GM18508 (cell line): ENCODE measurements at regions not wholly inside any gene's neighbourhood (a gene's known extent, or its start where the extent isn't known, plus 50 kb on each side); places are given as distances from the start of the nearest gene placed in this dataset.
"Not testable (repeated sequence)": the region's sequence is repeated elsewhere in the genome, so short reads cannot be mapped to it uniquely, and the experiment has no call there.

Experiments used
- ATAC-seq: cut with Tn5 transposase; IDR thresholded peaks from one replicate; pipeline ENCODE4 v1.9.1; 2021; ENCODE audit warnings: moderate number of reproducible peaks; ENCODE audit not compliant: insufficient read depth, unreplicated experiment

DNA sequence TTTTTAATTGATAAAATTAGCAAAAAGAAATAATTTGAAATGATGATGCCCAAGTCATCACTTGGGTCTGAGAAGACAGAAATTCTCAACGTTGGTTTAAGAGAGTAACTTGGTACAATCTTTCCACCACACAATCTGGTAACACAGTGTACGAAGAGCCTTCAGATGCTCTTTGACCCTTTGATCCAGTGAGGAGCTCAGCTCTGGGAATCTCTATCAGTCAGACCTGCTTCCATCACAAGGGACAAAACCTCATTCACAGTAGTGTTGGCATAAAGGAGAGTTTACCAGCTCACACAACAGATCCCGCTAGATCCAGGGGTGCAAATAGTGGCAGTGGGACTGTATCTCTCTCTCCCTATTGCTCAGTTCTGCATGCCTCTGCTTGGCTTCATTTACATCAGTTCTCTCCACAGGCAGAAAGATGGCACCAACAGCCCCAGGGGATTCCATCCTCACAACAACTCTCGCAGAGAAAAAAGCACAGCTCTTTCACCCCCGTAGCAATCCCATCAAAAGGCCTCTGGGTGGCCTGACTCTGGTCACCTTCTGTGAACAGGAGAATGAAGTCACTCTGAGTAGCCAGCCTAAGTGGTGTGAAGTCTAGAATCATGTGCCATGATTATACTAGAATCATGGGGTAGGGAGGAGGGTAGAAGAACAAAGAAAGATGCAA lies 119.7 kb downstream of the ZNF281 start:
- no peak for ATAC-seq

GRCh38 chr1:200288226-200288625 lies 121.6 kb downstream of the ZNF281 start:
- no peak for ATAC-seq

DNA sequence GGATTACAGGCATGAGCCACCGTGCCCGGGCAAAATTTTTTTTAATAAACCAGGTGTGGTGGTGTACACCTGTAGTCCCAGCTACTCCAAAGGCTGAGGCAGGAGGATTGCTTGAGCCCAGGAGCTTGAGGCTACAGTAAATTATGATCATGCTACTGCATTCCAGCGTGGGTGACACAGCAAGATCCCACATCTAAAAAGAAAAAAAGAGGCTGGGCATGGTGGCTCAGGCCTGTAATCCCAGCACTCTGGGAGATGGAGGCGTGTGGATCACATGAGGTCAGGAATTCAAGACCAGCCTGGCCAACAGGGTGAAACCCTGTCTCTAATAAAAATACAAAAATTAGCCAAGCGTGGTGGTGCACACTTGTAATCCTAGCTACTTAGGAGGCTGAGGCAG lies 125.6 kb downstream of the ZNF281 start:
- not testable (repeated sequence) for ATAC-seq

DNA sequence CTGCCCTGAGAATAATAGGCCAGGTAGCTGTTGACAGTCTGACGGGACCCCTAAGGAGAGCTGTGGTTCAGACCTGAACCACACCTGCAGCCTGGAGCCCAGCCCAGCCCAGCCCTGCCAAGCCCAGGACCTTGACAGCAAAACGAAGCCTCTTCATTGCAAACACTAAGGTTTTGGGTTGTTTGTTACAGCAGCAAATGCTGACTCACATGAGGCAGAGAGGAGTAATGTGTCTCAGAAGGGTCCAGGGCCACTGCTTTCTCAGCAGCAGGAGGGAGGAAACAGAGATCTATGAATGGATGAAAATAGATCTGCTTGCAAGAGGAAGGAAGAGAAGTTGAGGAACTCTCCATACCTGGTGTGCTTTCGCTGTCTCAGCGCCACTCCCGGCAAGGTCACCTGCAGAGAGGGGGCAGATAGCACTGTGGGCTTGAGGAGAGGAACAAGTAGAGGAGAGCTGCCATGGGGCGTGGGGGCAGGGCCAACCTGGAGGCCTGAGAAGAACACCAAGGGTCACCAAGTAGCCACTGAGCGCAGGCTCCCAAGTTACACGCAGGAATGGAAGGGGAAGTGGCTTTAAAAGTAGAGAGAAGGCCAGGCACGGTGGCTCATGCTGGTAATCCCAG lies 127.2 kb downstream of the ZNF281 start:
- no peak for ATAC-seq

DNA sequence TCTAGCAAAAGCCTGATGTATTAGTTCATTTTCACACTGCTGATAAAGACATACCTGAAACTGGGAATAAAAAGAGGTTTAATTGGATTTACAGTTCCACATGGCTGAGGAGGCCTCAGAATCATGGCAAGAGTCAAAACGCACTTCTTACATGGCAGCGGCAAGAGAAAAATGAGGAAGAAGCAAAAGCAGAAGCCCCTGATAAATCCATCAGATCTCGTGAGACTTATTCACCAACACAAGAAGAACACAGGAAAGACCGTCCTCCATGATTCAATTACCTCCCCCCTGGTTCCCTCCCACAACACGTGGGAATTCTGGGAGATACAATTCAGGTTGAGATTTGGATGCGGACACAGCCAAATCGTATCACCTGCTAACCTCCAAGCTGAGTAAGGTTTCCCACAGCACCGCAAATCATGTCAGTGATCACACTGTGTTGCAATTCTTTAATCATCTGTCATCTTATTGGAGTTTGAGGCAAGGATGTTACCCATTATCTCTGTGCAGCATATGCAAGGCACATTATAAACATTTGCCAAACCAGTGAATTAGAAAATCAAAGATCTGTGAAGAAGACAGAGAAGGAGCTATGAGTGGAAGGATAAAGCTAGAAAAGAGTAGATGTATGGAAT lies 128.5 kb downstream of the ZNF281 start:
- no peak for ATAC-seq

DNA sequence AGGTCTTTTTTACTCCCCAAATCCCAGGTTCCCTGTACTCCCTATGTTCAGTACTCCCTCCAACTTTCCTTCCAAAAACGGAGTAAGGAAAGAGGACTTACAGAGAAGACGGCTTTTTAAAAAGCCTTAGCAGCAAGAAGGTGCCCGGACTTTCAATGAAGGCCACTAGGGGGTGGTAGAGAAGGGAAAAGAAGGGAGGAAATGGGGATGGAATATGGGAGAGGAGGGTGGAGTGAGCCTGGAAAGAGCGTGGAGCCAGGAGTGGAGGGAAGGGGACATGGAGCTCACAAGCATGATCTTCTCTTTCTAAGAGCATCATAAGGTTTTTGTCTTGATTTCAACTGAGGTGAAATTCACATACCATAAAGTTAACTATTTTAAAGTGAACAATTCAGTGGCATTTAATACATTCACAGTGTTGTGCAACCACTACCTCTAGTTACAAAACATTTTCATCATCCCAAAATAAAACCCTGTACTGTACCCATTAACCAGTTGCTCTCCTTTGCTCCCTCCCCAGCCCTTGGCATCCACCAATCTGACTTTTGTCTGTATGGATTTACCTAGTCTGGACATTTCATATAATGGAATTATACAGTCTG lies 129.9 kb downstream of the ZNF281 start:
- ATAC-seq = no peak

GRCh38 chr1:200275816-200276453 lies 133.9 kb downstream of the ZNF281 start:
- no peak for ATAC-seq

- ATAC-seq = no peak
These were observed 134.4 kb downstream of the ZNF281 start for GRCh38 chr1:200275415-200275814.

GRCh38 chr1:200274116-200274515 lies 135.7 kb downstream of the ZNF281 start:
- ATAC-seq = no peak

DNA sequence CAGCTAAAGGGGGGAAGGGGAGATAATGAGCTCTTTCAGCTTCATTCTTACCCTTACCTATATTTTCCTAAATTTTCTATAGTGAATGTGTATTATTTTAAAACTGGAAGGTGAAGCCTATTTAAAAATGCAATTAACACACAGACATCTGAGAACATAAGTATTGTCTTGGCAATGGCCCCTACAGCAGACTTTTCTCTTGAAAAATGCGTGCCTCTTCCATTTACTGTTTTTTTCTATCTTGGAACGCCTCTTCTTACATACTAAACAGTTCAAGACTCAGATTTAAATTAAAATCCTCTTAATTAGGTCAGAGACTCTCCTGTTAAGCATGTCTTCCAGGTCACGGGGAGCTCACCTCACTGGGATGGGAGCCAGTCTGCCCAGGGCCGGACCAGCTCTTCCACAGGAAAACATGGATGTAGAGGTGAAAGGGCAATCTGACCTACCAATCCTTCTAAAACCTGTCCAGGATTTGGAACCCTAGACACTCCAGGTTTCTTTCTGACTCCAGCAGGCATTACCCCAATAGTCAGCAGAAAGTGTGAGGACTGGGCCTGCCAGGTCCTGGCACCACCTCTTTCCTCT lies 137.3 kb downstream of the ZNF281 start:
- ATAC-seq = no peak

DNA sequence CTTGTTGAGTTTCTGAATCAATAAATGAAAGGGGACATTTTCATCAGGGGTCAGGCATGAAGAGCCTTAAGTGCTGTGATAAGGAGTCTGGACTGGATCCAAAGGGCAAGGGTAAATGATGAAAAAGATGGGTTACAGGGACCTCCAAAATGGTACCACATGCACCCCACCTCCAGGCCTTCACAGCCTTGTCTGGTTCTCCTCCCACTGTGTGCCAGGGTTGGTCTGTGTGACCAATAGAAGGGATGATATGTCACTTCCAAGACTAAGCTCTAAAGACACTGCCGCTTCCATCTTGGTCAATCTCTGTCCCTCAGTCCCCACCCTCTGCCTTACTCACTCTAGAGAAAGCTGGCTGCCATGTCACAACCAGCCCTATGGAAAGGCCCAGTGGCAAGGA lies 140.6 kb downstream of the ZNF281 start:
- ATAC-seq = no peak

DNA sequence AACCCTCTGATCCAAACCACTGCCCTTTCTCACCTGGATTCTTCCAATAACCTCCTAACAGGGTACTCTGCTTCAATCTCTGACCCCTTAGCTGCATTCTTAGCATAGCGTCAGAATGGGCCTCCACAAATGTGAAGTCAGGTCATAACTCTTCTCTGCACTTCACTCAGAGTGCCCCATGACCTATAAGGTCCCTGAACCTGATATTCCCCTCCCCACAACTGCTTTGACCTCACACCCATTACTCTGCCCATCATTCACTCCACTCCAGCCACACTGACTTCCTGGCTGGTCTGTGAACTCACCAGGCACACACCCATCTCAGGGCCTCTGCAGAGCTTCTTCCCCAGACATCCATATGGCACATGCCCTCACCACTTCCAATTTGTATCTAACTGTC lies 141.9 kb downstream of the ZNF281 start:
- no peak for ATAC-seq

DNA sequence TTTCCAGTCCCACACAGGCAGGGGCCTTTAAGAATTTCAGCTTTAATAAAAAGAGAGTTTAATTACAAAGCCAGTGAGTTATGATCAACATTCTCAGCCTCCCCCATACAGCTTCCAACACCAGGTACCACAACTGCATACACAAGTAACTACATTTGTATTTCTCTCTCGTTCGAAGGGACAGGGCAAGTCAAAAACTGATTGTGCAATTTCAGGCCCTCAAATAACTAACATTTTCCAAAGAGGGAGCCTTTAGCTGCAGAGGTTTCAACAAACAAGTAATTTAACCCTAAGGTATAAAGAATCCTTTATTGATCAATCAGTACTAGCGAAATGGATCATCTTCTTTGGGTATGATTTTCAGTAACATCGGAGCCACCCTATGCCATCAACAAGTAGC lies 142.4 kb downstream of the ZNF281 start:
- no peak for ATAC-seq

DNA sequence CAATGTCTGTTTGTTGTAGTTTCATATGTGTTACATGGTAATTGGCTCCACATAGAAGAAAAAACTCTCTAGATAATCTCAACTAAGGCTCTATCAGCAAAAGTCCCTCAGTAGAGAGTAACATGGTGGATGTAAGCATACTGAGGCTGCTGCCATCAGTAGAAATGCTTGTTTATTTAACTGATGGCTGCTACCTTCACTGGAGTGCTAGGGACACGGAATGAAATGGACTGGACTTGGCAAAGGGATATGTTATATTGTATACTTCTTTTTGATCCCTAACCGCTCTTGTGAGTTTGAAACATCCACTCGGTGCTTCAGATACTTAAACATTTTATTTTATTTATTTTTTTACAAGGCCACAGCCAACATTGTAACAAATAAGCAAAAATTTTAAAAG lies 143.0 kb downstream of the ZNF281 start:
- no peak for ATAC-seq

DNA sequence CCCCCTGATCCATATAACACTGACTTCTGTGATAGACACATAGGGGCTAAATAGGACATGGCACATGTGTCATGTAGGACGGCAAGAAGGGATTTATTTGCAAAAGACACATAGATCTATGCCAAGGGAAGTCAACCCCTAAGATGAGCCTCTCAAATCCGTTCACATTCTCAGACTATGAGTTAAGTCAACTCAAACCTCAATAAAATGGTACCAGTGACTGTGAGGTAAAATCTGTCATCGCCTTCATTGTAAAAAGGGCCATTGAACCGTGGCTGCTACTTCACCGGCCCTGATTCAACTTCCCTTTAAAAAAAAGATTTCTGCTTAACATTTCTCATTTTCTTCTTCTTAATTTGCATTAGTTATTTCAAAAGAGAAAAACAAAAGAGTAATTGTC lies 144.0 kb downstream of the ZNF281 start:
- ATAC-seq = no peak

- no peak for ATAC-seq
These were observed 144.7 kb downstream of the ZNF281 start for GRCh38 chr1:200265104-200265503.

DNA sequence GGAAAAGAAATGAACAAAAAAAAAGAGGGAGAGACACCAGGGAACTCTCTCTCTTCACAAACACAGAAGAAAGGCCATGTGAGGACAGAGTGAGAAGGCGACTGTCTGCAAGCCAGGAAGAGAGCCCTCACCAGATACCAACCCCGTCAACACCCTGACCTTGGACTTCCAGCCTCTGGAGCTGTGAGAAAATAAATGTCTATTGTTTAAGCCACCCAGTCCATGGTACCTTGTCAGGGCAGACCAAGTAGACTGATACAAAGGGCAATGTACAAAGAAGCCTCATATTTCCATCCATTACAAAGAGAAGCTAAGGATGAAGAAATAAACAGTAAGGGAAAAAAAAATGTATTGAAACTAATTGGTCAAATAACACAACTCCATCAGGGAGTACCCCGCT lies 146.6 kb downstream of the ZNF281 start:
- no peak for ATAC-seq

DNA sequence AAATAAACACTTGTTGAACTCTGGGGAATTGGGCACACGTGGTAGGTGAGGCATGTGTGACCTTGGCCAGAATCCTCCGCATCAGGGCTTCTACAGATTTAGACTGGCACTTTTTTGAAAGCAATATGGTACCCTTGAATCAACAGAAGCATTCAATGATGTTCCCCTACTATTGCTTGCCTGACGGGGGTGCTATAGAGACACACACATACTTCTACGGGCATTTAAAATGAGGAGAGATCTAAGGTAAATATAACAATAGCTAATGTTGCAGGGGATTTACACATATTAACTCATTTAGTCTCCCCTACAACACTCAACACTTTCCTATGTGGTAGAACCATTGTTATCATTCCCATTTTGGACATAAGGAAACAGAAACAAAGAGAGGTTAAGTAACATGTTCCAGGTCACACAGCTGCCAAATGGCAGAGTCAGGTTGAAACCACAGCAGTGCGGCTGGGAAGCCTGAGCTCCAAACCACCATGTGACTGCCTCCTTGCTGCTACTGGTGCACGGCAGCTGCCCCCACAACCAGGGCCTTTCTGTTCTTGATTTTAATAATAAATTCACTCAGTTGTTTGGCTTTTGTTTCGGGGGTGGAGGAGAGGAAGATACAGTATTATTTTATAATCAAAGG lies 147.4 kb downstream of the ZNF281 start:
- ATAC-seq = peak; percentile 75

DNA sequence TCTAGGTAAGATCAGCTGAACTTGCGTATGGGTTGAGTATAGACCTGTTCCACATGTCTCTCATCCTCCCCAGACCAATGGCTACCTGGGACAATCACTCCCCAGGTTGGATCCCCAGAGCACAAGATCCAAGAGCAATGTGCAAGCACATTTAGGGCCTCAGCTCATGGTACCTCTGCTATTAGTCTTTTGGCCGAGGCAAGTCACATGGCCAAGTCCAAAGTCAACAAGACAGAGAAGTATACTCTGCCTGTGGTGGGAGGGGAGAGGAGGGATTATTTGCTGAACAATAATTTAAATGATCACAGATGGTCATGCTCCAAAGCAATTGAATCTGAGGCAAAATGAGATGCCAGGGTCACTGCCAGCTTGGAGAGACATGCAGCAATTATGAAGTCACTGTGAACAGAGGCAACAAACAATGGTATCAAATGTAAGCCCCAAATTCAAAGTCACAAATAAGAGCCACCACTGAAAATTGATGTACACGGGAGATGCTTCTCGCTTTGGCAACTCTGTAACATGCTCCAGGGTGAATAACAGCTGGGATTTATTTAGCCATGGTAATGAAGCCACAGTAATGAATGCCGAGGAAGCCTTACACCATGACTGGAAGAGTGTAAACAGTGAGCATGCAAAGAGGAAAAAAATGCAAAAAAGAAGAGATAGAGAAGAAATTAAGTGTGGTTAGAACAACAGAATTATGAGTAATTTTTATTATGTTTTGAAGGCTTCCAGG lies 149.1 kb downstream of the ZNF281 start:
- no peak for ATAC-seq
